SU-DHL-6 (cell line): ENCODE measurements at regions not wholly inside any gene's neighbourhood (a gene's known extent, or its start where the extent isn't known, plus 50 kb on each side); places are given as distances from the start of the nearest gene placed in this dataset.

Source experiments
- EZH2phosphoT487 ChIP-seq: fragments of 200-600 bp; sonication (generic), shearing (Covaris generic); conservative IDR thresholded peaks from 2 replicates; pipeline ENCODE4 v1.6.1; 2018; ENCODE audit warnings: mild to moderate bottlenecking, antibody characterized with exemption, low read length, moderate library complexity, mixed read lengths
- TF ChIP-seq, protein P1 (sequence below): fragments of 200-600 bp; sonication (generic); IDR thresholded peaks from one replicate; pipeline ENCODE4 v1.5.1; 2017; ENCODE audit warnings: antibody characterized with exemption, mild to moderate bottlenecking, low read length, moderate library complexity; ENCODE audit not compliant: insufficient read depth, poor library complexity, severe bottlenecking

- TF ChIP-seq, protein P1, sequence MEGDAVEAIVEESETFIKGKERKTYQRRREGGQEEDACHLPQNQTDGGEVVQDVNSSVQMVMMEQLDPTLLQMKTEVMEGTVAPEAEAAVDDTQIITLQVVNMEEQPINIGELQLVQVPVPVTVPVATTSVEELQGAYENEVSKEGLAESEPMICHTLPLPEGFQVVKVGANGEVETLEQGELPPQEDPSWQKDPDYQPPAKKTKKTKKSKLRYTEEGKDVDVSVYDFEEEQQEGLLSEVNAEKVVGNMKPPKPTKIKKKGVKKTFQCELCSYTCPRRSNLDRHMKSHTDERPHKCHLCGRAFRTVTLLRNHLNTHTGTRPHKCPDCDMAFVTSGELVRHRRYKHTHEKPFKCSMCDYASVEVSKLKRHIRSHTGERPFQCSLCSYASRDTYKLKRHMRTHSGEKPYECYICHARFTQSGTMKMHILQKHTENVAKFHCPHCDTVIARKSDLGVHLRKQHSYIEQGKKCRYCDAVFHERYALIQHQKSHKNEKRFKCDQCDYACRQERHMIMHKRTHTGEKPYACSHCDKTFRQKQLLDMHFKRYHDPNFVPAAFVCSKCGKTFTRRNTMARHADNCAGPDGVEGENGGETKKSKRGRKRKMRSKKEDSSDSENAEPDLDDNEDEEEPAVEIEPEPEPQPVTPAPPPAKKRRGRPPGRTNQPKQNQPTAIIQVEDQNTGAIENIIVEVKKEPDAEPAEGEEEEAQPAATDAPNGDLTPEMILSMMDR: no peak
- no peak for TF ChIP-seq EZH2phosphoT487
Observed at GRCh38 chr5:159730285-159730684, 186.0 kb upstream of the ADRA1B start.
